HG02973 (cell line): ENCODE measurements at regions not wholly inside any gene's neighbourhood (a gene's known extent, or its start where the extent isn't known, plus 50 kb on each side); places are given as distances from the start of the nearest gene placed in this dataset.

Source experiments
- ATAC-seq: cut with Tn5 transposase; IDR thresholded peaks from one replicate; pipeline ENCODE4 v1.9.1; 2021; ENCODE audit warnings: moderate library complexity; ENCODE audit not compliant: unreplicated experiment

DNA sequence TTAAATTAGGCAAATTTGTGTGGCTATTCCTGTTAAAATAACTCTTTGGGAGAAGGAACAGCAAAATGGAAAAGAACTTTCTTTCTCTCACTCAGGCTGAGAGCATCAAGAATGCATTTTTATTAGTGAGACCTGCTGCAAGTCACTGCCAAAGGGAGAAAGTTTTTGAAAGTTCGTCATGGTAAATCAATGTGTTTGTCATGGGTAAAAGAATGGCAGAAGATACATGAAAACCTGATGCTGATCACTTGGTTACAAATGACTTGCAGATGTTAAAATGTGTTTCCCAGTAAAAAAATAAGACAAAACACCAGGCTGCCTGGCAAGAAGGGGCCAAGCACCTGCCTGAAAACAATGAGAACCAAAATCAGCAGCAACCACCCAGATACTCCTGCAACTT lies 484.7 kb upstream of the NRP1 start:
- ATAC-seq, result no peak

DNA sequence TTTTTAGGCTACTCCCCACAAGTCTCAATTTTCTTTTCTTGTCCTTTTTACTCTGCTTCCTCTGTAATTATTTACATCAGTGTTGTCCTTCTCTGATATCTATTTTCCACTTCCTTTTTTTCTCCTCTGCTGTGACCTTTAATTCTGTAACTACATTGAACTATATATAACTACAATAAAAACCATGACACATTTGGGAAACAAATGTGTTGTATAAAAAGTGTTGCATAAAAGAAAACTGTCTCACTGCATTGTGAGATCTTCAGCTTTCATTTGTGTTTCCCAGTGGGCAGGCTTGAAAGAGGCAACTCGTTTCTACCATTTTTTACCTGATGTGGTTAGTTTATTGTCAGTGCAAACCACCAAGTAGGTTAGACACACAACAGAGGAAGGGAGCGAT lies 483.9 kb upstream of the NRP1 start:
- ATAC-seq, result no peak

DNA sequence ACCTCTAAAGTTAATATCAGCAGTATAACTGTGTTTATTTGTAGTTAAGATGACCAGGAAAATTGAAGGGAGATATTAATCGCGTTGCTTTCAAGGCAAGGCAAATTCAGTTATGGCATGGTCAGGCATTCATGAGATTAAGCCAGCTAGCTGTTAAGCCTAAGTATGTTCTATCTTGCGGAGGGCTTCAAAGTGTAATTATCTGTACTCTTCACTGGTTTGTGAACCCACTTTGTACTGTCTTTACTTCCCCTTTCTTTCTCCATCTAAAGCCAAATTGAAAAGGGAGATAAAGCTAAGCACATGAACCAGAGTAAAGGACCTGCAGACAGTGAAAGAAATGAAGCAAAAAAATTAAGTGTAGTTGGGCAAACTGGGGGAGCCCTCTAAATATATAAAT lies 483.1 kb upstream of the NRP1 start:
- ATAC-seq, result no peak

DNA sequence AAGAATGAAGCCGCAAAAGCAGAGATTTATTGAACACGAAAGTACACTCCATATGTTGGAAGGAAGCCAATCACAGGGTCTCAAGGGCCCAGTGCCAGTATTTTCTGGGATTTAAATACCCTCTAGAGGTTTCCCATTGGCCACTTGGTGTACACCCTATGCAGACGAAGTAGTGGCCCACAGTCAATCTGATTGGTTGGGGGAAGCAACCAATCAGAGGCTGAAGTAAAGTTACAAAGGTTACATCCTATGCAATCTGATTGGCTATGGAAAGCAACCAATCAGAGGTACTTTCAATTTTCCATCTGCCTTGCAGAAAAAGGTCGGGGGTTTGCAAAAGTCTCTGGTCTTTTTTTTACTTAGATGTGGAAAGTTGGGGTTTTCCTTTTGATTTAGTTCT lies 481.3 kb upstream of the NRP1 start:
- no peak for ATAC-seq

DNA sequence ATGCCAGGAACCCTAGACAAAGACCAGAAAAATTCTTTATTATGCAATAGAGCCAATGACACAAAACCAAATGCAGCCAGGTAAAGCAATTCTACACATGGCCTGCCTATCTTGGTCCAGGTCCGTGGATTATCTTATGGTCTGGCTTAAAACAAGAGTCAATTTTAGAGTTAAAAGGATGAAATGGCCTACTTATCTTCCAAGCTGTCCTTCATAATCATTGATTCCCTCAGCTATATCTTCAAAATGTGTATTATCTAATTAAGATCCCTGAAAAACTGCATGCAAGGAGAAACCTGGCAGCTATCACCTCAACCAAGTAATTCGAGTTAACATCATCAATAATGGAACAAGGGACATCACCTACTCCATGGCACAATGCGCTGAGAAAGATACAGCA lies 479.4 kb upstream of the NRP1 start:
- no peak for ATAC-seq

DNA sequence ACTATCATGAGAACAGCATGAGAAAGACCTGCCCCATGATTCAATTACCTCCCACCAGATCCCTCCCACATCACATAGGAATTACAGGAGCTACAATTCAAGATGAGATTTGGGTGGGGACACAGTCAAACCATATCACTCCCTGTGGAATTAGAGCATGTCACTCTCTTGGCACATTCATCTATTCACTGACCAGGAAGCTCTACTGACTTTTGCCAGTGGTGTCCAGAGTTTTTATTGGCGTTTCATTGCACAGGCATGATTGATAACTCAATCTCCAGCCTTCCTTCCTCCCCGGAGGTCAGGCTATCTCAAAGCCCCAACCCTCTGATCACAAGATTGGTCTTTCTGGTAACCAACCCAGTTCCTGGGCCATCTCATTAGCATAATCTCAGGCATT lies 478.9 kb upstream of the NRP1 start:
- no peak for ATAC-seq

DNA sequence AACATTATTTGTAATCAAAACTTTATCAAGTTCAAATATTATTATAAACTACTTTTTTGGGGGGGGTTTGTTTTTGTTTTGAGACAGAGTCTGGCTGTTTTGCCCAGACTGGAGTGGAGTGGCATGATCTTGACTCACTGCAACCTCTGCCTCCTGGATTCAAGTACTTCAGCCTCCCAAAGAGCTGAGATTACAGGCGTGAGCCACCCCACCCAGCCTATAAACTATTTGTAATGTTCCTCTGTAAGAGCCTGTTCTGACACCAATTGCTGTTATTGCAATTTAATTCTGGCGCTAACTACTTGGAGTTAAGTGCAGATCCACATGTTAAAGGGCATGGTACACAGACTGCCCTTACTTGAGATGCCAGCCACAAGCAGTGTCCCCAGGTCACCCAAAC lies 478.1 kb upstream of the NRP1 start:
- no peak for ATAC-seq

DNA sequence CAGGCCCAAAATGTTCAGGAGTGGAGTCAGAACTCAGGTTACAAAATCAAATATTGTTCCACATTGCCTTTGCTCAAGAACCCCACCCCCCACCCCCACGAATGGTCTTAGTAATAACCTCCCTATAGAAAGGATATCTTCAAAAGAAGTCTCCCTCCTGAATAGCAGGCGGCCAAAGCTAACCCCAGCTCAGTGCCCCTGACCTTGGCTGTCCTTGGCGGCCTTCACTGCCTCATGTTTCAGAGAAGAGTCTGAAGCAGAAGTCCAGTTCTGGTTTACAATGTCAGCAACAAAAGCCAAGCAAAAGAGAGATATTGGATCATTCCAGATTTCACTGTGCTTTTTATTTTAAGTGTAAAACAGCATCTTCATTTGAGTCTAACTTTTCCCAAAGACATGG lies 476.5 kb upstream of the NRP1 start:
- no peak for ATAC-seq

DNA sequence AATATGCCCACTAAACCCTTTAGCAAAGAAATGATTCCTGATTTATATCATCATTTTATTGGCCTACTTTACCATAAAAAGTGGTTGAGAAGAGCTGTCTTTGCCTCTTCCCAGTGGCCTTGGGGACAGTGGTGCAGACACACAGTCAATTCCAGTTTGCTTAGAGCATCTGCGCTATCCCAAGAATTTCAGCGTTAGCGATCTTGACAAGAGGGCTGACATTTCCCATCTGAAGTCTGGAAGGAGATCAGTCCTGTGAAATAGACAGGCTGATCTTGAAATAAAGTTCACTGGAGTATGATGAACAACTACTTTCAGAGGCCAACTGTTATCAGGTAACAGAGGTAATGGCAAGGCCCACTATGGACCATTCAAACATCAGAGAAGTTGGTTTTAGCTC lies 475.3 kb upstream of the NRP1 start:
- no peak for ATAC-seq

DNA sequence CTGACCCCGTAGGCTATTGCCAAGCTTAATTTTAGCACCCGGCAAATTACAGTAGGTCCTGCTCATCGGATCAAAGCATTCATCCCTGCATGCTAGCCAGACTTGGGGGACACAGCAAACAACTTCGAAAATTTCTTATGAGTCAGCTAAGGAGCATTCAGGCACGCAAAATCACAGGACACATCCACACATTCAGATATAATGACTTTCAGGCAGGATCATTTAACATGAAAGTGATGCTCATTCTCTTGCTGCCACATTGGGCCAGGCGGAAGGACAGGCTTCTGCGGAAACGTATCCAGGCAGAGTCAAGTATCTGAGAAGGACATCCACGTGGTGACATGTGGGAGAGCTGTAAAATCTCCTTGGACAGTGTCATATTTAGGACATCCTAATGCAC lies 474.0 kb upstream of the NRP1 start:
- ATAC-seq, result no peak

DNA sequence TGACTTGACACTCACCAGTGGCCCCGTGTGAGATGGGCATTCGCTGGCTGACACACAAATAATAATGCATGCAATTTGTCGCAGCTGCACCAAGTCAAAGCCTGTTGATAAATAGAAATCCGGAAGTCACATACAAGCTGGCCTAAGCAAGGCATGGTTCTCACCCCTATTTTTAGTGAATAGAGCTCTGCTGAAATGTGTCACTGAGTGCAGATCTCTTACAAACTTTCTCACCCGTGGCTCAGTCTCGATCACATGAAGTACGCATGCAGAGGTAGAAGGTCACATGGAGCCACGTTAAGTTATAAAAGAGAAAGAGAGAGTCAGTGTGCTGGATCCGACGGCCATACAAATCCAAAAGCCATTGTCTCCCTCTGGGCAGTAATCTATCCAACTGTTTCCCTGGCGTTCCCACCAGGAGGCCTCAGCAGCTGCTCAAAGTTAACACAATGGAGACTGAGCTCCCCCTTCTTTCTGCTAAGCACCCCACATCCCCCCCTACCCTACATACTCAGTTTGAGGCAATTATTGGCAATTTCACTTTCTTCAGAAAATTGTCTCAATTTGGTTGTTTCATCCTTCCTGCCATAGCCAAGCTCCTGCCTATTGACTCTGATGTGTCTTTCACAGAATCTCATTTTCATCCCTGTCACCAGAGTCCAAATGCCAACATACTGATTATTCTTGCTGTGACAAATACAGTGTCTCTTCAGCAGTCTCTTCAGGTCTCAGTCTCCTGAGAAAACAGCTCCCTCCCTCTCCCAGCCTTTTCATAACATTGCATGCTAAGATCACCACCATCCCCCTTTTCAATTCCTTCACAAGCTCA lies 473.3 kb upstream of the NRP1 start:
- no peak for ATAC-seq

DNA sequence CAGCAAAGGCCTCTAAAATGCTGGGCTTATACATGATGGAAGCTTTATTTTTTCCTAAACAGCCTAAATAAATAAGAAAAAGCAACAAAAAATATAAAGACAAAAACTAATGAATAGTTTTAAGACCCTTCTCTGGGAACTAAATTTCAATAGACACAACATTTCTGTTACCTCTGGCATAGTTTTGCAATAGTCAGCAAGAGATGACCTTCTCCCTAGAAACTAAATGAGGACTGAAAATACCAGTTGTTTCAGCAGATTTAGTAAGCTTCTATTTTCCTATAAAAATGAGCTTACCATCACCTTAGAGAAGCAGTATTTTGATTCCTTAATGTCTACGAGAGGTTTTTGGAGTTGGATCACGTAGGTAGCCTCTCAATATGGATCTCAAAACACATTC lies 471.4 kb upstream of the NRP1 start:
- ATAC-seq, result no peak

DNA sequence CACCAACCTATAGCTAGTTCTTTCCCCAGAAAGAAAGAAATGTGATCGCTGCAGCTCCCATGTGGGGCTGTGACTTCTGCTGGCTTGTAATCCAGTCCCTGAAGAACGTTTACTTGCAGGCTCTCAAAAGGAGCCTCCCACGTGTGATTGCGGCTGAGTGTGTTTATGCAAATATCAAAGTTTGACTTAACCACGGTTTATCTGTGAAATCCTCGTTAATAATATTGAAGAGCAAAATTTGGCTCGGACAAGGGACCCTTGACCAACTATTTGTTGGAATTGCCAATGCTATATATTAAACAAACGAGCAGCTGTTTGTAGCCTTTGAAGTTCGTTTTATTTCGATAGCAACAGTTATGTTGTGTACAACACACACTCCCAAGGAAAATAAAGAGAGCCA lies 470.1 kb upstream of the NRP1 start:
- ATAC-seq, result no peak

DNA sequence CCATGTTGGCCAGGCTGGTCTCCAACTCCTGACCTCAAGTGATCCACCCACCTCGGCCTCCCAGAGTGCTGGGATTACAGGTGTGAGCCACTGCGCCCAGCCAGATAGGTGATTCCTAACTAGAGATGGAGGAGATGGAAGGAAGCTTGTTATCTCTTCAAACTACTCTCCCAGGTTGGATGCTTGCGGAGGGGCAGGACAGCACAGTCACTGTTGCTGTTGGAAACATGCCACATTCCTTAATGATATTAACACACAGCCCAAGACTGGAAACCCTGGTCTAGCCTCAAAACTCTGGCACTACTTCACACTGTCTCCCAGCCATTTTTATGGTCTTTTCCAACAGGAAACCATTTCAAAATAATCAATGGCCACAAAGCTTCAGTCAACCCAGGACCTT lies 468.8 kb upstream of the NRP1 start:
- ATAC-seq, result no peak

DNA sequence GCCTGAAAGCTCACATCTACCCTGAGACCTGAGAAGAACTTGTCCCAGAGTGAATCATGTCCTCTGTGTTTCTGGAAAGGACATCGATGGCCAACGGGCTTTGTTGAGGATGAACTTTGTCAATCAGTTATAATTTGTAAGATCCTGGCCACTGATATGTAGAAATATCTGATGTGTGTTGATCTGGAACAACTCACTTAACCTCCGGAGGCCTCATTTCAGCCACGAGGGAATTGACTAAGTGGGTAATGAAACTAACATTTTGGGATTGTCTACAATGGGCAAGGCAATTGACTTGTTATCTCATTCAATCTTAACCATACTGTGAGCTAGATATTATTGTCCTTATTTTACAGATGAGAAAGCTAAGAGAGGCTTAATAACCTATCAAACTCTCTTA lies 468.1 kb upstream of the NRP1 start:
- ATAC-seq, result no peak

DNA sequence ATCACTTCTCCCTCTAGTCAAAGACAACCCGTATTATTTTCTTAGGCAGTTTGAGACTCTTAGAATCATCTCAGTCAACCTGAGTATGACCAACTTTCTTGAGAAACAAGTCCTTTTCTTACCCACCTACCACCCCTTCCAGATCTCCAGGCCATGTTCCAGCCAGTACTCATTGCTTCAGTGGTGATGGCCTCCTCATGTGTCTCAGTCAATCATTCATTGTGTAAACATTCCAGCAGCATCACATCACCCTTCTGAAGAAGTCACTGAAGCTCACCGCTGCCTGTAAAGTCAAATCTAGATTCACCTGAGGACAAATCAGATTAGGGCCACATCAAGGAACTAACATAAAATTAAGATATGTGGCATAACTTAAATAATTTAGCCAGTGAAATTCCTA lies 467.2 kb upstream of the NRP1 start:
- ATAC-seq, result no peak

DNA sequence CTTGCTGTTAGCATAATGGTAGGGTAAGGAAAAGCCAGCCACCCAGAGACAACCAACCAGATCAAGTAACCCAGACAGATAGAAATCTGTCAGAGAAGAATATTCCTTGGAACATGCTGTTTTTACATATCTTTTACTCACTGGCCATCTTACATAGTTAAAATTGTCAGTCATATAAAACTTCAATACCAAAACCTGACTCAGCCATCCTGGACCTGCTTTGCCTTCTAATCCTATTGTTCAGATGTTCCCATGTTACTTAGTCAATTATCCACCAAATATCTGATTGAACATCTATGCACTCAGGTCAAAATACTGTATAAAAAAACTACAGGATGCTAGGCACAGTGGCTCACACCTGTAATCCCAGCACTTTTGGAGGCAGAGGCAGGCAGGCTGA lies 466.5 kb upstream of the NRP1 start:
- ATAC-seq, result no peak

DNA sequence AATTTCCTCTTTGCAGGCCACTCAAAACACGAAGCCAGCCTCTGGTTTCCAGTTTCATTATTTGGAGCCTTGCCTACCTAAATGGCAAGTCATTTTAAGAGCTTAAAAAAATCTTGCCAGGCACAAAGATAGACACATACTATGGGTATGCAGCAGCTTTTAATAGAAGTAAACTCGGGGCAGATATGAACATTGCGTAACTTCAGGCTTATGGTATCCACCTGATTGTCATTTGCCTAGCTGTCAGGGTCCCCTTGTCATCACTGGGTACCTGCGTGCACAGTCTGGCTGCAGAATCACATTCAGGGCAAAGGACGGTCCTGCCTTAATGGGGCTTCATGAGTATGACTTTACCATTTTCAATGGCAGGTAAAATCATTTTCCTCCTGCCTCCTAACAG lies 466.1 kb upstream of the NRP1 start:
- no peak for ATAC-seq

DNA sequence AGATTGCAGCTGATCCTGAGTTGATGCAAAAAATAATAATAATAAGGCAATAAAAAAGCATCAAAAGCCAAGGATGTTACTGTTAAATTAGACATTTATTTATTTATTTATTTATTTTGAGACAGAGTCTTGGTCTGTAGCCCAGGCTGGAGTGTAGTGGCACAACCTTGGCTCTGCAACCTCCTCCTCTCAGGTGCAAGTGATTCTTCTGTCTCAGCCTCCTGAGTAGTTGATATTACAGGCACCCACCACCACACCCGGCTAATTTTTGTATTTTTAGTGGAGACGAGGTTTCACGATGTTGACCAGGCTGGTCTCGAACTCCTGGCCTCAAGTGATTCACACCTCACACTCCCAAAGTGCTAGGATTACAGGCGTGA lies 465.5 kb upstream of the NRP1 start:
- no peak for ATAC-seq

DNA sequence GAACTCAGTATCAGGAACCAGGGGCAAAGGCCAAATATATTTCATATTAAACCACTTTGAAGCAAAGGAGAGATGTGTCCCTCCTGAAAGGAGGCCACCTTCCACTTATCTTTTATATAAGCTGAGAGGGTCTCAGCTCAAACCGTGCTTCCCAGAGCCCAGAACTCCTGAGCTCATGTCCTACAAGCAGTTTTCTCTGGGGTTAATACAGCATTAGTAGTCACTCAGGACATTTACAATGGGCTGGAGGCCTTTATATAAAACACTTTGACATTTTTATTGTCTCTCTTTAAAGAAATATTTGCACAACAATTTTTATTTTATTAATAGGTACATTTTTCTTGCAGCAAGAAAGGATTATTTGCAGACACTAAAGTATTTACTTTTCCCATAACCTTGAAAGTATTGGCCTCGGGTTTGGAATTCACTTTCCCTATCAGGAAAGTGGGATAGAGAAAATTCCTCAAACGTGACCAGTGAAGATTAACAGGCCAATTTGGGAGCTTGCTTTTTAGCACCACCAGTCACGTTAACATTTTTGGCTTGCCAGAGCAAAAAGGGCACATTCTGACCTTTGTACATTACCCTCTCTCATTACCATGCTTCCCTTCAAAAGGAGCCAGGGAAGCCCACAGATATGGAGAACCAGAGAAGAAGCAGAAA lies 464.9 kb upstream of the NRP1 start:
- ATAC-seq, result no peak

DNA sequence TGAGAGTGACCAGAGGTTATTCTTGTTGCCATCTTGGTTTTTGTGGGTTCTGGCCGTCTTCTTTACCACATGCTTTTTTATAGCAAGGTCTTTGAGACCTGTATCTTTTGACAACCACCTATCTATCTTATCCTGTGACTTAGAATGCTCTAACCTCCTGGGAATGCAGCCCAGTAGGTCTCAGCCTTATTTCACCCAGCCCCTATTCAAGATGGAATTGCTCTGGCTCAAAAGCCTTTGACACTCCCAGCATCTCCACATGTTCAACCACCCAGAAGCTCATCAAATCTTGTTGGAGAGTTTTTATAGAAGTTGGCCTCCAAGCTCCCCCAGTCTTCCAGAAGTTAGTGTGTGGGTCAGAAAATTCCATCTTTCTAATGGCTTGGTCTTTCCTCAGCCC lies 464.3 kb upstream of the NRP1 start:
- no peak for ATAC-seq

DNA sequence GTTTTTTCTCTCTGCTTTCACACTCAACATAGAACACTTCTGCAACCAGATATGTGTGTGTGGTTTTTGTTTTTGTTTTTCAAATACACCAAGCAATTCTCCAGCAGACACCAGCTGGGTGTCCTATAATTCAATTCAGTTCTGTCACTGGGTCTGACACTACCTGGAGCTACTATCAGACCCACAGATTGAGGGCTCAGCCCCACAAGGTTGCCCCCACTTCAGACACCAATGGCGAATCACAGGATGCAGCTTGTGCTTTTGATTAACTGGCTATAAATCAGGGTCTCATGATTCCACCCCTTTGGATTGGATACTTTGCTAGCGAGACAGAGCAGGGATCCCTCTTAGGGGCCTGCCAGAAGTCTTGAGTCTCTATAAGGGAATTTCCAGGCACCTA lies 462.2 kb upstream of the NRP1 start:
- no peak for ATAC-seq

DNA sequence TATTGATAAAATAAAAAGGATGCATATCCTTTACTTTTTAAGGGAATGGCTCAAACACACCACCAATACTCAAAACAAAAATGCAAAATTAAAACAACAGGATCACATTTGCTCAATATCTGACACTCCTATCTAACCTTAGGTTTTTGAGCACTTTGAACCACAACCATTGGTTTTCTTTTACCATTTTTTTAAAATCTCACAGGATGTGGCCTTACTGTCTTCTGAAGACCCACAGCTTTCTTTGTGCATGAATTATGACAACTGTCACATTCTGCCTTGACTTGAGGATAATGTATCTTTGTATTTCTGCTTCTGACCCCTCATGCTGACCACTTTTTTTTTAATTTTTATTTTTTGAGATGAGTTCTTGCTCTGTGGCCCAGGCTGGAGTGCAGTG lies 461.1 kb upstream of the NRP1 start:
- no peak for ATAC-seq
